HEK293 (cell line): ENCODE measurements at regions not wholly inside any gene's neighbourhood (a gene's known extent, or its start where the extent isn't known, plus 50 kb on each side); places are given as distances from the start of the nearest gene placed in this dataset.
"Not testable (repeated sequence)": the region's sequence is repeated elsewhere in the genome, so short reads cannot be mapped to it uniquely, and the experiment has no call there.

Experiments used
- CTCF ChIA-PET: fragments of 350-600 bp; formaldehyde crosslinking; extraction: SDS; loops from one replicate; lab custom pipeline; 2021; ENCODE audit warnings: antibody characterized with exemption; lab: Yijun Ruan, JAX
- POLR2A ChIA-PET: fragments of 300-600 bp; formaldehyde crosslinking; extraction: SDS; loops from one replicate; lab custom pipeline; 2020; ENCODE audit warnings: antibody characterized with exemption, inconsistent platforms; lab: Yijun Ruan, JAX
- H3K27ac ChIP-seq: fragments of 200-500 bp; sonication (Bioruptor generic); 2 replicates; pipeline ENCODE4 v1.5.1; 2014; ENCODE audit warnings: low read depth, low read length, control low read depth, inconsistent platforms; ENCODE audit errors: extremely low read depth
- H3K36me3 ChIP-seq, 2 experiments: fragments of 200-500 bp in 1 of 2; sonication (Bioruptor generic) in 1 of 2; 1 replicate in 1 of 2; 2 replicates in 1 of 2; pipeline ENCODE4 v1.5.1; 2014 to 2017; ENCODE audit warnings: inconsistent platforms in 2 of 2, low read length in 2 of 2; ENCODE audit not compliant: control insufficient read depth in 2 of 2, insufficient read depth in 1 of 2
- H3K4me1 ChIP-seq: fragments of 200-500 bp; sonication (Bioruptor generic); 2 replicates; pipeline ENCODE4 v1.5.1; 2014; ENCODE audit warnings: mild to moderate bottlenecking, low read length, inconsistent platforms; ENCODE audit not compliant: control insufficient read depth, insufficient read depth
- H3K4me3 ChIP-seq: 2 replicates; pipeline ENCODE4 v1.5.1; 2011; ENCODE audit warnings: low read depth, mild to moderate bottlenecking, control low read depth, low read length, moderate library complexity
- H3K9me3 ChIP-seq: fragments of 200-500 bp; sonication (Bioruptor generic); 2 replicates; pipeline ENCODE4 v1.5.1; 2014; ENCODE audit warnings: low read depth, low read length, inconsistent platforms; ENCODE audit not compliant: control insufficient read depth, insufficient read depth
- KLF16 ChIP-seq: fragments of 450-650 bp; formaldehyde crosslinking; IDR thresholded peaks from 2 replicates; pipeline ENCODE4 v1.5.1; 2017; ENCODE audit warnings: missing biosample characterization, missing genetic modification characterization
- WT1 ChIP-seq: fragments of 450-650 bp; formaldehyde crosslinking; IDR thresholded peaks from 2 replicates; pipeline ENCODE4 v1.5.1; 2016; ENCODE audit warnings: missing biosample characterization, missing genetic modification characterization
- ZBTB17 ChIP-seq: fragments of 450-650 bp; formaldehyde crosslinking; IDR thresholded peaks from 2 replicates; pipeline ENCODE4 v1.5.1; 2016; ENCODE audit warnings: missing biosample characterization, missing genetic modification characterization
- ZBTB21 ChIP-seq: fragments of 450-650 bp; formaldehyde crosslinking; IDR thresholded peaks from 2 replicates; pipeline ENCODE4 v1.5.1; 2017; ENCODE audit warnings: missing biosample characterization, missing genetic modification characterization
- ZFHX2 ChIP-seq: fragments of 450-650 bp; formaldehyde crosslinking; conservative IDR thresholded peaks from 2 replicates; pipeline ENCODE4 v1.5.1; 2016; ENCODE audit warnings: missing biosample characterization, missing genetic modification characterization
- ZFP37 ChIP-seq: fragments of 450-650 bp; formaldehyde crosslinking; IDR thresholded peaks from 2 replicates; pipeline ENCODE4 v1.5.1; 2016; ENCODE audit warnings: missing biosample characterization, missing genetic modification characterization
- ZNF114 ChIP-seq: fragments of 450-650 bp; formaldehyde crosslinking; IDR thresholded peaks from 2 replicates; pipeline ENCODE4 v1.5.0; 2017; ENCODE audit warnings: missing biosample characterization, missing genetic modification characterization
- ZNF132 ChIP-seq: fragments of 450-650 bp; formaldehyde crosslinking; IDR thresholded peaks from 2 replicates; pipeline ENCODE4 v1.5.1; 2017; ENCODE audit warnings: missing biosample characterization, missing genetic modification characterization, borderline replicate concordance
- ZNF169 ChIP-seq: fragments of 450-650 bp; formaldehyde crosslinking; IDR thresholded peaks from 2 replicates; pipeline ENCODE4 v1.5.1; 2016; ENCODE audit warnings: missing biosample characterization, missing genetic modification characterization
- ZNF175 ChIP-seq: fragments of 450-650 bp; formaldehyde crosslinking; IDR thresholded peaks from 2 replicates; pipeline ENCODE4 v1.5.1; 2016; ENCODE audit warnings: missing biosample characterization, missing genetic modification characterization
- ZNF341 ChIP-seq: fragments of 450-650 bp; formaldehyde crosslinking; IDR thresholded peaks from 2 replicates; pipeline ENCODE4; 2016; ENCODE audit warnings: low read depth, missing biosample characterization, missing genetic modification characterization
- ZNF48 ChIP-seq: fragments of 450-650 bp; formaldehyde crosslinking; IDR thresholded peaks from 2 replicates; pipeline ENCODE4 v1.5.1; 2016; ENCODE audit warnings: missing biosample characterization, missing genetic modification characterization
- ZNF514 ChIP-seq: fragments of 450-650 bp; formaldehyde crosslinking; IDR thresholded peaks from 2 replicates; pipeline ENCODE4 v1.5.1; 2016; ENCODE audit warnings: missing biosample characterization, missing genetic modification characterization
- ZNF530 ChIP-seq: fragments of 450-650 bp; formaldehyde crosslinking; IDR thresholded peaks from 2 replicates; pipeline ENCODE4 v1.5.1; 2016; ENCODE audit warnings: low read depth, missing biosample characterization, missing genetic modification characterization
- ZNF548 ChIP-seq: fragments of 450-650 bp; formaldehyde crosslinking; IDR thresholded peaks from 2 replicates; pipeline ENCODE4 v1.5.1; 2016; ENCODE audit warnings: missing biosample characterization, missing genetic modification characterization
- ZNF76 ChIP-seq: fragments of 450-650 bp; formaldehyde crosslinking; IDR thresholded peaks from 2 replicates; pipeline ENCODE4; 2016; ENCODE audit warnings: low read depth, missing biosample characterization, missing genetic modification characterization, borderline replicate concordance
- ZNF776 ChIP-seq: fragments of 450-650 bp; formaldehyde crosslinking; IDR thresholded peaks from 2 replicates; pipeline ENCODE4 v1.5.0; 2017; ENCODE audit warnings: missing biosample characterization, missing genetic modification characterization, borderline replicate concordance
- ZNF843 ChIP-seq: fragments of 450-650 bp; formaldehyde crosslinking; IDR thresholded peaks from 2 replicates; pipeline ENCODE4 v1.5.1; 2016; ENCODE audit warnings: missing biosample characterization, missing genetic modification characterization
- TF ChIP-seq, protein P1 (sequence below): fragments of 450-650 bp; IDR thresholded peaks from 2 replicates; pipeline ENCODE4 v1.5.1; 2018; ENCODE audit warnings: missing biosample characterization, mild to moderate bottlenecking, missing genetic modification characterization
- TF ChIP-seq, protein P2 (sequence below): fragments of 450-650 bp; formaldehyde crosslinking; IDR thresholded peaks from 2 replicates; pipeline ENCODE4 v1.5.1; 2017; ENCODE audit warnings: missing biosample characterization, missing genetic modification characterization
- TF ChIP-seq, protein P3 (sequence below): fragments of 450-650 bp; formaldehyde crosslinking; IDR thresholded peaks from 2 replicates; pipeline ENCODE4 v1.5.1; 2017; ENCODE audit warnings: missing biosample characterization, missing genetic modification characterization
- TF ChIP-seq, protein P4 (sequence below): fragments of 450-650 bp; formaldehyde crosslinking; IDR thresholded peaks from 2 replicates; pipeline ENCODE4 v1.5.1; 2016; ENCODE audit warnings: missing biosample characterization, missing genetic modification characterization

DNA sequence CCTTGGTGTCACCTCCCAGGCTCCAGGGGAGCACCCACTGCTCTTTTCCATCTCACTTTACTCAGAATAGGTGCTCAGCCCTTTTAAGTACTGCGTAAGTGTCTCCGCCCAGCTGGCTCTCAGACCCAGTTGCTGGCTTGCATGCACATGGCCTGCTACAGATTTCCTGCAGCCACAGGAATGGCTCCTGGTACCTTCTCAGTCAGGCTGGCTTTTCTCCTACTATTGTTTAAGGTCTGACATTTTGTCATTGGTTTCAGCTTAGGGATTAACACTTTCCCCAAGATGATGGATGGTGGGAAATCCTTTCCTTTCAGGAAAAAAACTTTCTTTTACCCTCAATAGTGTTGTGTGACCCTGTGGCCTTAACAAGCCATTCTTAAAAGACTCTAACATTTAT, 1652.3 kb upstream of the WWC1 start:
- POLR2A ChIA-PET, result no interaction called here
- no peak overlapping the region for H3K27ac ChIP-seq
- TF ChIP-seq ZBTB21 (tag by site-specific recombination) (no peak), KLF16 (tag by site-specific recombination) (no peak), ZNF776 (tag by site-specific recombination) (no peak)
- no peaks in the 10 kb centered on the region for H3K36me3 ChIP-seq
- no peaks in the 10 kb centered on the region for H3K9me3 ChIP-seq
- CTCF ChIA-PET, result no interaction called here
- H3K4me1 ChIP-seq, result no peaks in the 10 kb centered on the region
- H3K4me3 ChIP-seq, result no peak overlapping the region

DNA sequence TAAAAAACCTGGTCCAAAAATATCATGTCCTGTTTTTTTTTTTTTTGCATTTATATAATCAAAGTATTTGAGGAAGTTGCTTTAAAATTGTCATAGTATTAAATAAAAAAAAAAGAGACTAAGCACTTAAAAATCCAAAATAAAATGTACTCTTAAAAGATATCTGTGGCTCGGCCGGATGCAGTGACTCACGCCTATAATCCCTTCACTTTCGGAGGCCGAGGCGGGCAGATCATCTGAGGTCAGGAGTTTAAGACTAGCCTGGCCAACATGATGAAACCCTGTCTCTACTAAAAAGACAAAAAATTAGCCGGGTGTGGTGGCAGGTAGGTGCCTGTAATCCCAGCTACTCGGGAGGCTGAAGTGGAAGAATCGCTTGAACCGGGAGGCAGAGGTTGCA, 1651.3 kb upstream of the WWC1 start:
- CTCF ChIA-PET, result not testable (repeated sequence)

DNA sequence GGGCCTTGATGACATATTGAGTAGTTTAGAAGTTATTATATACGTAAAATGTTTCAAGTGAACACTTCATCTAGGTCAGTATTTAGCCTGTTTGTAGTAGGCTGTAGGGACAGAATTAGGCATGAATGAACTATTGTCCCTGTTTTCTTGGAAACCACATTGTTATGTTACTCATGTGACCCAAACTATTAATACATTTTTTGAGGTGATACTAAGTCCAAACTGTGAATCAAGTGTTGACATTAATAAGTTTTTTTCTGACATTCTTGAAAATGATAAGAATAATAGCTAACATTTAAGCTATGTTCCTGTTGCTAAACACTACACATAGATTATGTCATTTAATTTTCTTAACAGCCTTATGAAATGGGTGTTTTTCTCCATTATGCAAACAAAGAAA, 1642.7 kb upstream of the WWC1 start:
- no peaks in the 10 kb centered on the region for H3K4me1 ChIP-seq
- POLR2A ChIA-PET, result no interaction called here

More for the DNA sequence above, 1651.3 kb upstream of the WWC1 start:
- H3K36me3 ChIP-seq, H3K4me1 ChIP-seq, H3K27ac ChIP-seq, POLR2A ChIA-PET, H3K9me3 ChIP-seq, H3K4me3 ChIP-seq: not testable (repeated sequence)

More for the DNA sequence above, 1642.7 kb upstream of the WWC1 start:
- TF ChIP-seq ZNF530 (tag by site-specific recombination) (no peak), ZBTB17 (tag by site-specific recombination) (no peak), WT1 (tag by site-specific recombination) (no peak), ZNF132 (tag by site-specific recombination) (no peak), ZNF114 (no peak), ZNF76 (tag by site-specific recombination) (no peak), ZFHX2 (tag by site-specific recombination) (no peak), ZNF548 (no peak), ZNF341 (no peak), ZNF175 (tag by site-specific recombination) (no peak), ZBTB21 (tag by site-specific recombination) (no peak), ZFP37 (tag by site-specific recombination) (no peak), ZNF843 (tag by site-specific recombination) (no peak), ZNF48 (tag by site-specific recombination) (no peak), ZNF514 (tag by site-specific recombination) (no peak), ZNF169 (no peak)
- TF ChIP-seq, protein P1, sequence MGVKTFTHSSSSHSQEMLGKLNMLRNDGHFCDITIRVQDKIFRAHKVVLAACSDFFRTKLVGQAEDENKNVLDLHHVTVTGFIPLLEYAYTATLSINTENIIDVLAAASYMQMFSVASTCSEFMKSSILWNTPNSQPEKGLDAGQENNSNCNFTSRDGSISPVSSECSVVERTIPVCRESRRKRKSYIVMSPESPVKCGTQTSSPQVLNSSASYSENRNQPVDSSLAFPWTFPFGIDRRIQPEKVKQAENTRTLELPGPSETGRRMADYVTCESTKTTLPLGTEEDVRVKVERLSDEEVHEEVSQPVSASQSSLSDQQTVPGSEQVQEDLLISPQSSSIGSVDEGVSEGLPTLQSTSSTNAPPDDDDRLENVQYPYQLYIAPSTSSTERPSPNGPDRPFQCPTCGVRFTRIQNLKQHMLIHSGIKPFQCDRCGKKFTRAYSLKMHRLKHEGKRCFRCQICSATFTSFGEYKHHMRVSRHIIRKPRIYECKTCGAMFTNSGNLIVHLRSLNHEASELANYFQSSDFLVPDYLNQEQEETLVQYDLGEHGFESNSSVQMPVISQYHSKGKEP (tag by site-specific recombination), result no peak
- TF ChIP-seq, protein P2, sequence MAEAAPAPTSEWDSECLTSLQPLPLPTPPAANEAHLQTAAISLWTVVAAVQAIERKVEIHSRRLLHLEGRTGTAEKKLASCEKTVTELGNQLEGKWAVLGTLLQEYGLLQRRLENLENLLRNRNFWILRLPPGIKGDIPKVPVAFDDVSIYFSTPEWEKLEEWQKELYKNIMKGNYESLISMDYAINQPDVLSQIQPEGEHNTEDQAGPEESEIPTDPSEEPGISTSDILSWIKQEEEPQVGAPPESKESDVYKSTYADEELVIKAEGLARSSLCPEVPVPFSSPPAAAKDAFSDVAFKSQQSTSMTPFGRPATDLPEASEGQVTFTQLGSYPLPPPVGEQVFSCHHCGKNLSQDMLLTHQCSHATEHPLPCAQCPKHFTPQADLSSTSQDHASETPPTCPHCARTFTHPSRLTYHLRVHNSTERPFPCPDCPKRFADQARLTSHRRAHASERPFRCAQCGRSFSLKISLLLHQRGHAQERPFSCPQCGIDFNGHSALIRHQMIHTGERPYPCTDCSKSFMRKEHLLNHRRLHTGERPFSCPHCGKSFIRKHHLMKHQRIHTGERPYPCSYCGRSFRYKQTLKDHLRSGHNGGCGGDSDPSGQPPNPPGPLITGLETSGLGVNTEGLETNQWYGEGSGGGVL, result no peak
- TF ChIP-seq, protein P3, sequence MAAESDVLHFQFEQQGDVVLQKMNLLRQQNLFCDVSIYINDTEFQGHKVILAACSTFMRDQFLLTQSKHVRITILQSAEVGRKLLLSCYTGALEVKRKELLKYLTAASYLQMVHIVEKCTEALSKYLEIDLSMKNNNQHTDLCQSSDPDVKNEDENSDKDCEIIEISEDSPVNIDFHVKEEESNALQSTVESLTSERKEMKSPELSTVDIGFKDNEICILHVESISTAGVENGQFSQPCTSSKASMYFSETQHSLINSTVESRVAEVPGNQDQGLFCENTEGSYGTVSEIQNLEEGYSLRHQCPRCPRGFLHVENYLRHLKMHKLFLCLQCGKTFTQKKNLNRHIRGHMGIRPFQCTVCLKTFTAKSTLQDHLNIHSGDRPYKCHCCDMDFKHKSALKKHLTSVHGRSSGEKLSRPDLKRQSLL (tag by site-specific recombination), result no peak
- TF ChIP-seq, protein P4, sequence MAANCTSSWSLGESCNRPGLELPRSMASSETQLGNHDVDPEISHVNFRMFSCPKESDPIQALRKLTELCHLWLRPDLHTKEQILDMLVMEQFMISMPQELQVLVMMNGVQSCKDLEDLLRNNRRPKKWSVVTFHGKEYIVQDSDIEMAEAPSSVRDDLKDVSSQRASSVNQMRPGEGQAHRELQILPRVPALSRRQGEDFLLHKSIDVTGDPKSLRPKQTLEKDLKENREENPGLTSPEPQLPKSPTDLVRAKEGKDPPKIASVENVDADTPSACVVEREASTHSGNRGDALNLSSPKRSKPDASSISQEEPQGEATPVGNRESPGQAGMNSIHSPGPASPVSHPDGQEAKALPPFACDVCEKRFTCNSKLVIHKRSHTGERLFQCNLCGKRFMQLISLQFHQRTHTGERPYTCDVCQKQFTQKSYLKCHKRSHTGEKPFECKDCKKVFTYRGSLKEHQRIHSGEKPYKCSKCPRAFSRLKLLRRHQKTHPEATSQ (tag by site-specific recombination), result no peak
- Histone ChIP-seq H3K36me3 (no peaks in the 10 kb centered on the region), H3K27ac (no peak overlapping the region), H3K4me3 (no peak overlapping the region), H3K9me3 (no peaks in the 10 kb centered on the region)
- CTCF ChIA-PET, result interaction anchor here (0.6 kb wide), 2 partner anchors 17 to 681 kb away, joined by 3 read pairs; no protein-coding TSS in a partner anchor
